ENCODE measurements at regions not wholly inside any gene's neighbourhood (a gene's known extent, or its start where the extent isn't known, plus 50 kb on each side); places are given as distances from the start of the nearest gene placed in this dataset.

DNA sequence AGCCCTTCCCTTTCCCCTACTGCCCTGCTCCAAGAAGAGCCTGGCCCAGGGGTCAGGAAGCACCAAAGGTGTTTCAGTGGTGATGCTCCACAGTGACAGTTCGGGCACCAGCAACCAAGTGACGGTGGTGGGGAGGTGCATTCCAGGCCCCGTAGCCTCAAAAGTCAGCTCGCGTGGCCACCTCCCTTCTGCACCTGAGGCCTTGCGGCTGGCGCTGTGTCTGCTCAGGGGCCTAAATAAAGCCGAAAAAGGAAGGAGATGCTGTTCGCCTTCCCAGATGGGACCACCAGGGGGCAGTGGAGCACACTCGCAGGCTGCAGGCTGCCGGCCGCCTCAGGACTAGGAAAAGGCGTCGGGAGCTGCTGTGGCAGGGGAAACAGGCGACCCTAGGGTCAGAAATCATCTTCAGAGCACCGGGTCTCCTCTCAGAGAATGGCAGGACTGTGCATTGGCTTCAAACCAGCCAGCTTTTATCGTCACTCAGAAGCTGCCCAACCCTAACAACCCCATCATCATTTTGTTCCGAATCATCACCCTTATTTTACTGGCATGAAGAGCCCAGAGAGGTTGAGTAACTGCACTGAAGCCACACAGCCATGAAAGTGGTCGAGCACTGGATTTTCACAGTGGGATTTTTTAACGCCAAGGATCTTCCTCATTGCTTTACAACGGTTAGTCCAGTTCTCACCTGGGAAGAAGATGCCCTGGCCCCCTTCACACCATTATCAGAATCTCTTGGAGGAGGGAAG lies 213.0 kb upstream of the CELF4 start:
- TF ChIP-seq FOXA1 (IDR thresholded peaks at IDR 0.05) (no peak), ZNF384 (IDR thresholded peaks at IDR 0.05) (no peak), L3MBTL2 (conservative IDR thresholded peaks at IDR 0.05) (peak; percentile 28)
- CTCF ChIA-PET, result interaction anchor here (0.5 to 1.6 kb wide), 15 partner anchors 9 to 963 kb away, joined by 3 to 8 read pairs (median 3); partner anchors contain the start of gene CELF4
- POLR2A ChIA-PET, result no interaction called here
- DNase-seq (ENCODE audit: extremely low spot score), result peak; percentile 93

DNA sequence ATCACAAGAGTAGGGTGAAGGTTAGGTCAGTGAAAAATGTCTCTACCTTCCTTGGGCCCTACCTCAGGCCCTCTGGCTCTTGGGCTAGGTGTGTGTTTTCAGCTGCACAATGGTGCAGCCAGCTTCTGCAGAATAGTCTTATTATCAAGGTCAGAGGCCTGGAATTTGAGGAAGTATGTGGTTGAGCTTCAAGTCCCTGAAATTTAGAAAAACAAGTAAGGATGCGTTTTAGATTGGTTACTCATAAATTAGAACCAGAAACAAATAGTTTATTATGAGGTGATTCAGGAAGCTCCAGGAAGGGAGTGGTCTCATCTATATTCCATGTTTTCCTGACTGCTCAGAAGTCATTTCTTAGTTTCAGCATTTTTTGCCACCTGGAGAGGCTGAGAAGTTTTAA lies 204.2 kb upstream of the CELF4 start:
- ChIA-PET CTCF (interaction anchor here (2.0 kb wide), 1 partner anchor 9 kb away, joined by 8 read pairs; no protein-coding TSS in a partner anchor), POLR2A (no interaction called here)
- TF ChIP-seq CTBP1 (IDR thresholded peaks at IDR 0.05; ENCODE audit: borderline replicate concordance) (no peak), LEF1 (IDR thresholded peaks at IDR 0.05; ENCODE audit: borderline replicate concordance) (no peak), FOXK2 (IDR thresholded peaks at IDR 0.05) (no peak), SP1 (IDR thresholded peaks at IDR 0.05) (no peak), HDGF (IDR thresholded peaks at IDR 0.05; ENCODE audit: borderline replicate concordance) (no peak), ZNF384 (IDR thresholded peaks at IDR 0.05) (no peak), NFRKB (IDR thresholded peaks at IDR 0.05) (no peak), ELF4 (IDR thresholded peaks at IDR 0.05) (no peak), BHLHE40 (IDR thresholded peaks at IDR 0.05; ENCODE audit: borderline replicate concordance) (no peak), TARDBP (IDR thresholded peaks at IDR 0.05) (no peak)
- TF ChIP-seq, protein P1, sequence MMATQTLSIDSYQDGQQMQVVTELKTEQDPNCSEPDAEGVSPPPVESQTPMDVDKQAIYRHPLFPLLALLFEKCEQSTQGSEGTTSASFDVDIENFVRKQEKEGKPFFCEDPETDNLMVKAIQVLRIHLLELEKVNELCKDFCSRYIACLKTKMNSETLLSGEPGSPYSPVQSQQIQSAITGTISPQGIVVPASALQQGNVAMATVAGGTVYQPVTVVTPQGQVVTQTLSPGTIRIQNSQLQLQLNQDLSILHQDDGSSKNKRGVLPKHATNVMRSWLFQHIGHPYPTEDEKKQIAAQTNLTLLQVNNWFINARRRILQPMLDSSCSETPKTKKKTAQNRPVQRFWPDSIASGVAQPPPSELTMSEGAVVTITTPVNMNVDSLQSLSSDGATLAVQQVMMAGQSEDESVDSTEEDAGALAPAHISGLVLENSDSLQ (IDR thresholded peaks at IDR 0.05), result no peak
- DNase-seq (ENCODE audit: extremely low spot score), result no peak

DNA sequence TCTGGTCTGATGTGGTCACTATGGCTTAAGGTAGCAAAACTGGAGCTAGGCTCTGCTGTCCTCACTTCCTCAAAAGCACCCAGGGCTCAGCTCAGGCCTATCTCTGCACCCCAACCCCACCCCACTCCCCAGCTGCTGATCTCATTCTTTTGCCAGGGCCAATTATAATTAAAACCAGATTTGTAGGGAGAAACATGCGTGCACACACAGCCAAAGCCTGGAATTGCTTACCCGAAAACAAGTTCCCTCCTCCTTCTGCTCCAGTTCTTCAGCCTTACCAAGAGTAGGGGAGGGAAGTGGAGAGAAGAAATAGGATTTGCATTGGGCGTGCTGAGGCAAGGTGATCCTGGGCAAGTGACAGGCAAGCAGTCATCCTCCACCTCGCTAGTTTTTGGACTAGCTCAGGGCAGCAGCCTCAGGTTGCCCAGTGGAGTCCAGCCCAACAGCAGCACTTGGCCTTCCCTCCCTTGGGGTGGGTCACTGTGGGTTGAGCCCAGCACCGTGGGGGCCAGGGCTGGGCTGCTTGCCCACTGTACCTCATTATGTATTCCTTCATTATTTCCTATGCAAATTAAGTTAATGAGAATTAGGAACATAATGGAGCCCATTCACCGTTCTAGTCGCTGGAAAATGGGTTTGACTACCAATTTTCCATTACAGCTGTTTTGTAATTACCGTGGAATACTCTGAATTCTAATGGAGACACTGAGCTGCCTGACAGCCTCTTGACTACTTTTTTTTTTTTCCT lies 199.1 kb upstream of the CELF4 start:
- TF ChIP-seq FOXA1 (IDR thresholded peaks at IDR 0.05), result no peak
- no peak for TF ChIP-seq NFRKB (IDR thresholded peaks at IDR 0.05)
- no peak for TF ChIP-seq FOXK2 (IDR thresholded peaks at IDR 0.05)
- TF ChIP-seq ARNT (IDR thresholded peaks at IDR 0.05), result no peak
- no peak for TF ChIP-seq ELF4 (IDR thresholded peaks at IDR 0.05)
- TF ChIP-seq, protein P1 (IDR thresholded peaks at IDR 0.05), result no peak
- TF ChIP-seq CTBP1 (IDR thresholded peaks at IDR 0.05; ENCODE audit: borderline replicate concordance), result no peak
- TF ChIP-seq SP1 (IDR thresholded peaks at IDR 0.05), result no peak
- no peak for TF ChIP-seq SUZ12 (IDR thresholded peaks at IDR 0.05)
- TF ChIP-seq L3MBTL2 (conservative IDR thresholded peaks at IDR 0.05), result no peak
- TF ChIP-seq FOXM1 (IDR thresholded peaks at IDR 0.05; ENCODE audit: borderline replicate concordance), result no peak
- no peak for TF ChIP-seq HDGF (IDR thresholded peaks at IDR 0.05; ENCODE audit: borderline replicate concordance)
- TF ChIP-seq LEF1 (IDR thresholded peaks at IDR 0.05; ENCODE audit: borderline replicate concordance), result no peak
- no peak for DNase-seq (ENCODE audit: extremely low spot score)
- CTCF ChIA-PET, result interaction anchor here (1.2 to 1.4 kb wide), 2 partner anchors 13 to 14 kb away, joined by 3 read pairs; no protein-coding TSS in a partner anchor
- POLR2A ChIA-PET, result no interaction called here

DNA sequence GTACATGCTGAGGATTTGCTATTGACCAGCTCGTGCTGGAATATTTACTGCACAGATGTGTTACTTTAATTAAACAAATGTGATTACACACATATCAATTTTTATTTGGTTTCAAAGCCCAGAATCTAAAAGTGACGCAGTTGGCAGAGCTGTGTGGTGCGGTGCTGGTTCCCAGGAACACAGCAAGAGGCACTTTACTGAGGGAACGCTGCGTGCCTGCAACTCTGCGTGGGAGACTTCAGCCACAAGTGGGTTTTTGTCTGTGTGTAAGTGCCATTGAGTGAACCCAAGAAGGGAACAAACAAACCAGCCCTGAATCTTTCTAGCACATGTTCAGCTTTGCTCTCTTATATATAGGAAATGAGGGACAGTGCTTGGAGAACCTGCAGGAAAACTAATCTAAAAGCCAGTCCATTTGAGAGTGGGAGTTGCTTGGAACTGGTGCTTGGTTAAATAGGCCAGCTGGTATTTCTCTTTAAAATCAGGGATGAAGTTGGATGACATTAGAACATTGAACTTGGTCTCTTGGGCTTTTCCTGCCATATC lies 196.6 kb upstream of the CELF4 start:
- ChIA-PET POLR2A (no interaction called here), CTCF (interaction anchor here (1.0 kb wide), 1 partner anchor 16 kb away, joined by 4 read pairs; no protein-coding TSS in a partner anchor)
- TF ChIP-seq TARDBP (IDR thresholded peaks at IDR 0.05) (no peak), NFRKB (IDR thresholded peaks at IDR 0.05) (no peak), FOXA1 (IDR thresholded peaks at IDR 0.05) (no peak), BHLHE40 (IDR thresholded peaks at IDR 0.05; ENCODE audit: borderline replicate concordance) (no peak), ELF4 (IDR thresholded peaks at IDR 0.05) (no peak), ZNF384 (IDR thresholded peaks at IDR 0.05) (no peak), CTBP1 (IDR thresholded peaks at IDR 0.05; ENCODE audit: borderline replicate concordance) (no peak), FOXM1 (IDR thresholded peaks at IDR 0.05; ENCODE audit: borderline replicate concordance) (no peak), LEF1 (IDR thresholded peaks at IDR 0.05; ENCODE audit: borderline replicate concordance) (no peak), ARNT (IDR thresholded peaks at IDR 0.05) (no peak), L3MBTL2 (conservative IDR thresholded peaks at IDR 0.05) (no peak), SP1 (IDR thresholded peaks at IDR 0.05) (no peak), FOXK2 (IDR thresholded peaks at IDR 0.05) (no peak), HDGF (IDR thresholded peaks at IDR 0.05; ENCODE audit: borderline replicate concordance) (no peak)
- TF ChIP-seq, protein P1 (IDR thresholded peaks at IDR 0.05), result no peak
- no peak for DNase-seq (ENCODE audit: extremely low spot score)

DNA sequence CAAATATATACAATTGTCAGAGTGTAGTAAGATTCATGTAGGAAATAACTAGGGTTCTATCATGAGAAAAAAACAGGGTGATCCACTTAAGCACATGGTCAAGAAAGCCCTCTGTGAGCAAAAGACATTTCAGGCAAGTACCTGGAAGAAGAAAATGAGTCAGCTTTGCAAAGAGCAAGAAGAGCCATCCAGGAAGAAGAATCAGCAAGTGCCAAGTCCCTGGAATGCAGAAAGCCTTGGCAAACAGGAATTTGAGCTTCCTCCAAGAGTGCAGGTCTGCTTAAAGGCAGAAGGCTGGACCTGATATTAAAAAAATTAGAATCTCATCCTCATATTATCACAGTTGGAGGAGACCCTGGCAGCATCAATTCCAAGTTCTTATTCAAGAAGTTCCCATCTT lies 188.5 kb upstream of the CELF4 start:
- no peak for DNase-seq (ENCODE audit: extremely low spot score)
- no peak for TF ChIP-seq NFRKB (IDR thresholded peaks at IDR 0.05)
- no peak for TF ChIP-seq FOXK2 (IDR thresholded peaks at IDR 0.05)
- no peak for TF ChIP-seq BHLHE40 (IDR thresholded peaks at IDR 0.05; ENCODE audit: borderline replicate concordance)
- TF ChIP-seq, protein P1 (IDR thresholded peaks at IDR 0.05), result no peak
- no peak for TF ChIP-seq TARDBP (IDR thresholded peaks at IDR 0.05)
- TF ChIP-seq ARNT (IDR thresholded peaks at IDR 0.05), result no peak
- no peak for TF ChIP-seq L3MBTL2 (conservative IDR thresholded peaks at IDR 0.05)
- TF ChIP-seq HDGF (IDR thresholded peaks at IDR 0.05; ENCODE audit: borderline replicate concordance), result no peak
- TF ChIP-seq LEF1 (IDR thresholded peaks at IDR 0.05; ENCODE audit: borderline replicate concordance), result no peak
- no peak for TF ChIP-seq SP1 (IDR thresholded peaks at IDR 0.05)
- TF ChIP-seq FOXM1 (IDR thresholded peaks at IDR 0.05; ENCODE audit: borderline replicate concordance), result no peak
- TF ChIP-seq SUZ12 (IDR thresholded peaks at IDR 0.05), result no peak
- no peak for TF ChIP-seq FOXA1 (IDR thresholded peaks at IDR 0.05)
- no peak for TF ChIP-seq ZNF384 (IDR thresholded peaks at IDR 0.05)
- no peak for TF ChIP-seq CTBP1 (IDR thresholded peaks at IDR 0.05; ENCODE audit: borderline replicate concordance)
- TF ChIP-seq ELF4 (IDR thresholded peaks at IDR 0.05), result no peak
- ChIA-PET POLR2A (no interaction called here), CTCF (no interaction called here)

All from HEK293T (cell line).